ENCODE measurements at regions not wholly inside any gene's neighbourhood (a gene's known extent, or its start where the extent isn't known, plus 50 kb on each side); places are given as distances from the start of the nearest gene placed in this dataset.

- Histone ChIP-seq H3K27ac (ENCODE audit: low read length) (no peak overlapping the region), H3K79me2 (ENCODE audit: insufficient read depth, low read length) (no peaks in the 10 kb centered on the region), H3K36me3 (ENCODE audit: insufficient read depth, low read length) (no peaks in the 10 kb centered on the region), H2AFZ (ENCODE audit: low read depth, low read length) (no peak overlapping the region), H3K27me3 (ENCODE audit: insufficient read depth, low read length, poor library complexity) (no peaks in the 10 kb centered on the region), H3K9me3 (ENCODE audit: insufficient read depth, low read length, severe bottlenecking) (no peaks in the 10 kb centered on the region), H3K4me2 (ENCODE audit: insufficient read depth, low read length) (no peak overlapping the region), H3K9ac (ENCODE audit: low read depth, low read length) (no peak overlapping the region), H3K4me1 (ENCODE audit: insufficient read depth, low read length) (peaks cover 11% of the 10 kb centered on the region), H4K20me1 (ENCODE audit: insufficient read depth, low read length) (no peaks in the 10 kb centered on the region), H3K4me3 (ENCODE audit: low read depth in 1 of 2, low read length in 2 of 2) (no peak overlapping the region)
- ATAC-seq (ENCODE audit: insufficient read depth, low read depth) (peak; percentile 30; the same call in 1 of the 3 replicates), DNase-seq (no peak)
- TF ChIP-seq EZH2 (IDR thresholded peaks at IDR 0.05; ENCODE audit: borderline replicate concordance, low read depth, low read length, severe bottlenecking): no peak
- TF ChIP-seq CTCF (IDR thresholded peaks at IDR 0.05; ENCODE audit: borderline replicate concordance, extremely low read depth, low read length, poor library complexity, severe bottlenecking): no peak
Observed at GRCh38 chr2:12064153-12064552, 317.7 kb downstream of the LPIN1 start.

GRCh38 chr2:12066116-12066515 is 319.7 kb downstream of the LPIN1 start:
- Histone ChIP-seq H3K4me1 (ENCODE audit: insufficient read depth, low read length) (no peaks in the 10 kb centered on the region), H4K20me1 (ENCODE audit: insufficient read depth, low read length) (no peaks in the 10 kb centered on the region), H3K79me2 (ENCODE audit: insufficient read depth, low read length) (no peaks in the 10 kb centered on the region), H3K27me3 (ENCODE audit: insufficient read depth, low read length, poor library complexity) (no peaks in the 10 kb centered on the region), H3K27ac (ENCODE audit: low read length) (no peak overlapping the region), H3K9ac (ENCODE audit: low read depth, low read length) (no peak overlapping the region), H3K36me3 (ENCODE audit: insufficient read depth, low read length) (no peaks in the 10 kb centered on the region), H3K4me3 (ENCODE audit: low read depth in 1 of 2, low read length in 2 of 2) (no peak overlapping the region), H2AFZ (ENCODE audit: low read depth, low read length) (no peak overlapping the region), H3K4me2 (ENCODE audit: insufficient read depth, low read length) (no peak overlapping the region), H3K9me3 (ENCODE audit: insufficient read depth, low read length, severe bottlenecking) (no peaks in the 10 kb centered on the region)
- no peak for DNase-seq
- no peak for TF ChIP-seq CTCF (IDR thresholded peaks at IDR 0.05; ENCODE audit: borderline replicate concordance, extremely low read depth, low read length, poor library complexity, severe bottlenecking)
- TF ChIP-seq EZH2 (IDR thresholded peaks at IDR 0.05; ENCODE audit: borderline replicate concordance, low read depth, low read length, severe bottlenecking): no peak
- ATAC-seq (ENCODE audit: insufficient read depth, low read depth): no peak

DNA sequence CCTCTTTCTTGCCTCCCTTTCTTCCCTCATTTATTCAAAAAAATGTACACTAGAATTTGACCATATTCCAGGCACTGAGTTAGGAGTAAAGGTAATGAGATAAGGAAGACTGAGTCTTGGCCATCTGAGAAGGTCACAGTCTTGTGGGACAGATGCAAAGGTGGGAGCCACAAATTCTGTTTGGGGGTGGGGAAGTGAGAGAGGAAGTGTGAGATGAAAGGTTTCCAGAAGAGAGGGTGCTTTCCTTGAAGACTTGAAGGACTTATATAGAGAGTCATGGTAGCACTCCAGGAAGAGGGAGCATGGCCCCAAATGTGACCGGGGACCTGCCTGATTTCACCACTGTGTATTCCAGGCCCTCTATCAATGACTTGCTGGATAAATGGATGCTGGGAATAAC is 320.6 kb downstream of the LPIN1 start:
- Histone ChIP-seq H3K4me2 (ENCODE audit: insufficient read depth, low read length) (no peak overlapping the region), H3K27ac (ENCODE audit: low read length) (no peak overlapping the region), H2AFZ (ENCODE audit: low read depth, low read length) (no peak overlapping the region), H3K79me2 (ENCODE audit: insufficient read depth, low read length) (no peaks in the 10 kb centered on the region), H3K9ac (ENCODE audit: low read depth, low read length) (no peak overlapping the region), H3K4me3 (ENCODE audit: low read depth in 1 of 2, low read length in 2 of 2) (no peak overlapping the region), H3K36me3 (ENCODE audit: insufficient read depth, low read length) (no peaks in the 10 kb centered on the region), H3K9me3 (ENCODE audit: insufficient read depth, low read length, severe bottlenecking) (no peaks in the 10 kb centered on the region), H4K20me1 (ENCODE audit: insufficient read depth, low read length) (no peaks in the 10 kb centered on the region), H3K4me1 (ENCODE audit: insufficient read depth, low read length) (no peaks in the 10 kb centered on the region), H3K27me3 (ENCODE audit: insufficient read depth, low read length, poor library complexity) (no peaks in the 10 kb centered on the region)
- TF ChIP-seq CTCF (IDR thresholded peaks at IDR 0.05; ENCODE audit: borderline replicate concordance, extremely low read depth, low read length, poor library complexity, severe bottlenecking) (no peak), EZH2 (IDR thresholded peaks at IDR 0.05; ENCODE audit: borderline replicate concordance, low read depth, low read length, severe bottlenecking) (no peak)
- ATAC-seq (ENCODE audit: insufficient read depth, low read depth): no peak
- DNase-seq: no peak
